Limb (tissue), 2 donors: ENCODE measurements at regions not wholly inside any gene's neighbourhood (a gene's known extent, or its start where the extent isn't known, plus 50 kb on each side); places are given as distances from the start of the nearest gene placed in this dataset.
A peak's percentile ranks its signal among the peaks of the same experiment; 100 is the strongest.
"Not testable (repeated sequence)": the region's sequence is repeated elsewhere in the genome, so short reads cannot be mapped to it uniquely, and the experiment has no call there.

Experiments
- DNase-seq, 2 donors: peaks; one replicate each; pipeline ENCODE4 v3.0.0-alpha.2; 2016; ENCODE audit errors: extremely low spot score in 2 of 2

GRCh38 chr5:18321262-18321942 lies 687.1 kb downstream of the TAF11L14 start:
- DNase-seq, result no peak

DNA sequence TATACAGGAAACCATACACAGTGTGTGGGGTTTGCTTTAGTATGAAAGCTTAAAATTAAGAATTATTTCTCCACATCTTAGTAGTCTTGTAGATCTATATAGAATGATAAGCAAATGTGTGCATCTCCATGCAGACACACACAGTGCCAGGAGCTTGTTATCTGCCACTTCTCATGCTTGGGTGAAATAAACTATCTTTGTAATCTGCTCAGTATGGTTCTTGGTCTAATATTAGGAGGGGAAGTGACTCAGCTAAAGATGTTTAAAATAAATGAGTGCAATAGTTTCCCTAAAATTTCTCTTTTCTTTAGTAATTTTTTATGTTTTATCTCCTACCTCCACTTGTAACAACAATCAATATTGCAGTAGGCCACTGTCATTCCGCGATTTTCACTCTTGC lies 689.6 kb downstream of the TAF11L14 start:
- DNase-seq, result no peak

GRCh38 chr5:18325431-18325830 lies 691.2 kb downstream of the TAF11L14 start:
- DNase-seq, result no peak

DNA sequence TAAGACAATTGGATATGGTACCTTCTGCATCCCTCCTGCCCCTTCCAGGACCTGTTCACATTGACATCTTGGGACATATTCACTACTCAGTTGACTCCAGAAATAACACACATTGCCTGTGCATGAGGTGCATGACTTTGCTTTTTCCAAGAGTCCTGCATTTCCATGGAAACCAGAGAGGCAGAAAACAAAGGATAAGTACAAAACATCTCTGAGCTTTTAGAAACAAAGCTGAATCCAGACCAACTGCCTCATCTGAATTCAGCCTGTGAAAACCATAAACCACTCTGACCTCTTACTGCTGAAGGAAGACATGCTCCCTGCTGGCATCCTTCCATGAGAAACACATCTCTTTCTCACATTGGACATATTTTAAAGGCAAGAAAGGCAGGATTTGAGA lies 695.1 kb downstream of the TAF11L14 start:
- DNase-seq, result peak in 1 of 2 donors; percentile 72

DNA sequence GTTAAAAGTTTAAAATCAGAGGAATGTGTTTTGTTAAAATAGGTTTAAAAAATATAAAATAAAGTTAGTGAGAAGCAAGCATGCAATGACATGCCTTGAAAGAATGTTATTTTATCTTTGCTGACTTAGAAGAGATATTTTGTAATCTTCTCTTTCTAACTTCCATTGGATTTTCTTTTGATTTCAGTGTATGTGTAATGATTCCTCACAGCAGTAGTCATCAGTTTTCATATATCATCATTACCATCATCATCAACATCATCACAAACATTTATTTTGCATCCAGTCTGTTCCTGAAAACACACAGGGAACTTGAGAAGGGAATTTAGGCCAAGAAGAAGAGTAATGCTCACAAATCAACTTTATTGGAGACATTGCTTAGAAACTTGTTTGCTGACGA lies 699.6 kb downstream of the TAF11L14 start:
- no peak for DNase-seq

DNA sequence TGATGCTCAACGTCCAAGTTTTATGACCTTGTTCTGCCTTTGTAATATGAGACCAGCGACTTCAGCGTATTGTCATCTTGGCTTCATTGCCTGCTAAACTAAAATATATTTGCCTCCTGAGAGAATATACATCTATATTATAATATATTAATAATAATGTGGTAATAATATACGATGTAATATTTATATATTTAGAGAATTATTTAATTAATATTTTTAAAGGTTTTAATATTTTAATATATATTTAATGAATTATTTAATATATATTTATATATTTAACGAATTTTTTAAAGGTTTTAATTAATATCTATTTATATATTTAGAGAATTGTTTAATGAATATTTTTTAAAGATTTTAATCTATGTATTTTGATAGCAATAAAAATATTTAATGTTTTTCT lies 700.7 kb downstream of the TAF11L14 start:
- DNase-seq, result no peak

DNA sequence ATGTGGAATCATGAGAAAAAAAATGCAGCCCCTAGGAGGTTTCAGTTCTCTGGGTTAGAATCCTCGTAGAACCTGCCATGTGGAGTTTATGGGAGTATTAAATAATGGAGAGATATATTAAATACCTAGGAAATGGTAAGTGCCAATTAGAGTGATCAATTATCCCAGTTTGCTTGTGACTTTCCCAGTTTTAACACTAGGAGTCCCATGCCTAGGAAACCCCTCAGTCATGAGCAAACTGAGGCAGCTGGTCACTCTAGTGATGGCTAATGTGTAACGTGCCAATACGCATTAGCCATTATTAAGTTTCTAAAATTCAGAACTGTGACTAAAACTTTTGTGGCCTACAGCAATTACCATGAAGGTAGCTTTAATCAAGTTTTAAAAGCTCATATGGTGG lies 720.6 kb downstream of the TAF11L14 start:
- DNase-seq, result no peak

- no peak for DNase-seq
Observed at GRCh38 chr5:18357486-18357885, 723.2 kb downstream of the TAF11L14 start.

DNA sequence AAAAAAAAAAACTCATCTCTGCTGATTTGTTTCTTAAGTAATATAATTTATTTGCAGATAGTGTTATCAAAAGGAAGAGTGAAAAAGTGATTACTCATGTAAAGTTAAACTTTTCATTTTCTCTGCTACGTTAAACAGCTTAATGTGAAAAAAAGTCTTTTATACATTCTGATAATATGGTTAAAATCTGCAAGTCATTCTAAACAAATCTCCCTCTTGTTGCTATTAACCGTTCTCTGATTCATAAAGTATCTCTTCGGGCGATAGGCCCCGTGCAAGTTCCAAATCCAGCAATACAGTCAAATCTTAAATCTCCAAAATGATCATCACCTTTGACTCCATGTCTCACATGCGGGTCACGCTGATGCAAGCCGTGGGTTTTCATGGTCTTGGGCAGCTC lies 732.0 kb downstream of the TAF11L14 start:
- DNase-seq, result no peak

- DNase-seq, result no peak
Observed at GRCh38 chr5:18370531-18370930, 736.3 kb downstream of the TAF11L14 start.

DNA sequence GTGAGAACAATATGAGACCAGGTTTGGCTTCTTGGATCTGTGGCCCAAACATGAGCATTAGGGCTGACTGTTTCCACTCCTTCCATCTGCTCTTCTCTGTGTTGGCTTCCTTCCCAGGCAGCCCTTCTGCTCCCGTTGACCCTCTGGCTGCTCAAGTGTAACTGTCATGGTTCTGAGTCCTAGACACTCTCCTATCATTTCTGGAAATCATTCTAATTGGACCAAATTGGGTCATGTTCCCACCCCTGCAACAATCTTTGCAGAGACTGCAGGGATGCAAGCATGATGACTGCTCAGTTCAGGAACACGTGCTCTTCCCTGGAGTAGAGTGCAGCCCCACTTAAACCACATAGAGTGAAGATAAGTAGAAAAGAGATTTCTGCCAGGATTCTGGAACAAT lies 741.4 kb downstream of the TAF11L14 start:
- no peak for DNase-seq

DNA sequence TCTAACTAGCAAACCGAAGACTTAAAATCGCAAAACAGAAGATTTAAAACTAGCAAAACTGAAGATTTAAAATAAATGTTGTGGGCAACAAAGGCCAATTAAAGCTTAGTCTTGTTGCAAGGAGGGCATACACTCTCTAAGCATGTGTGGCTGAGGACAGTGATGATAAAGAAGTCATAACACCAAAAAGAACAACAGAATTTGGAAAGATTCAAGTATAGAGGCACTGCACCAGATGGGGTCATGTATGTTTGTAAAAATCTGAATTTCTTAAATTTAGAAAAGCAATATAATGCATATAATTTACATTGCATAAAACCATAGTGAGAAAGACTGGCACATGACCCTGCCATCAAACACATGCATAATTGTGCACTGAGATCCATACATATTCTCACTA lies 743.8 kb downstream of the TAF11L14 start:
- no peak for DNase-seq

DNA sequence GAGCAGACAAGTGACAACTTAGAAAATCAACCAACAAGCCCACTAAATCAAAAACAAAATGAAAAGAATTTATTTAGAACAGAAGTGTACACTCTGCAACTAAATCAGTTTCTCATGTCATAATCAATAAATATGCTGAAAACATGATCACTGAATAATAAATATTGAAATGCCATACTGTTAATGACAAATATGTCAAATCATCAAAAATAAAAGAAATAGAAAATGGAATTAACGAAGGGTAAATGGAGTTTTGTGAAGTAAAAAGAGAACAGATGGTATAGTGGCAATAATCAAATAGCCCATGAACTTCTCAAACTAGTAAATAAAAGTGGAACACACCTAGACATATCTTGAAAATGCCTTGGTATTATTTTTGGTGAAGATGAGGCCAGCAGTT lies 744.9 kb downstream of the TAF11L14 start:
- DNase-seq, result no peak

- no peak for DNase-seq
Observed at GRCh38 chr5:18380729-18381362, 746.6 kb downstream of the TAF11L14 start.

GRCh38 chr5:18393565-18394442 lies 759.5 kb downstream of the TAF11L14 start:
- peak; percentile 53 to 83 for DNase-seq

- DNase-seq, result no peak
Observed at GRCh38 chr5:18394443-18394804, 760.2 kb downstream of the TAF11L14 start.

DNA sequence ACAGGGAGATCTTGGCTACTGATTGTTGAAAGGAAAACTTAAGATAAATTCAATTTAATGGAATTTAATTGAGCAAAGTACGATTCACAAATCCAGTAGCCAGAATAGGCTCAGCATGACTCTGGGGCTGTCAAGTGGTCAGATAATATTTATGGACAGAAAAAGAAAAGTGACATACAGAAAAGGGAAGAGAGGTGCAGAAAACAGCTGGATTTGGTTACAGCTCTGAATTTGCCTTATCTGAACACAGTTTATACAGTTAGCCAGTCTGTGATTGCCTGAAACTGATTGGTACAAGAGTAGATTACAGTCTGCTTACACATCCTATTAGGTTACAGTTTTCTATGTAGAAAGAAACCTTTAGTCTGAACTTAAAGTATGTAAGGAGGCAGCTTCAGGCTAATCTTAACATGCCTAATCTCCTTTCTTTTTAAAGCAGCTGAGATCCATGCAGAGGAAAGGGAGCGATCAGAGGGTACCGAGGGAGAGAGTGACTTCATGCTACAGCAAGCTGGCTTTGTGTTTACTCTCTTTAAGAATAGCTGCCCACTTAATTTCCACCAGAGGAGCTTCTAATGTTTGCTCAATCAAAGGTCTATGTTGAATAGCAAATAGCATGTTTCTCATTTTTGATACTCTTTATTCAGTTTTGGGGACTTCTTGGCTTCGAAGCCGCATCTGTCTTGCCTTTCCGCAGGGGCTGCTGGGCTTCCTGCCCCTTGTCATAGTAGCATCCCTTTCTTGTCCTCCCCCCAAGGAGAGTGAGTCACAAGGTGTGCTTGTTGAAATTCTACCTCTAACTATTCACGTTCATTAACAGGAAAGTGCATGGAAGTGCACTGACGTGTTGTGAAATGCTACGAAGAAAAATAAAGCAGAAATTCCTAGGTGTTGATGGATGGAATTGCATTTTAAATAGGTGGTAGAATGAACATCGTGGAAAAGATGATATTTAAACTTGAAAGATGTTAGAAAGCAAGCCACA lies 761.2 kb downstream of the TAF11L14 start:
- DNase-seq, result no peak

GRCh38 chr5:18397371-18397770 lies 763.1 kb downstream of the TAF11L14 start:
- DNase-seq, result no peak

DNA sequence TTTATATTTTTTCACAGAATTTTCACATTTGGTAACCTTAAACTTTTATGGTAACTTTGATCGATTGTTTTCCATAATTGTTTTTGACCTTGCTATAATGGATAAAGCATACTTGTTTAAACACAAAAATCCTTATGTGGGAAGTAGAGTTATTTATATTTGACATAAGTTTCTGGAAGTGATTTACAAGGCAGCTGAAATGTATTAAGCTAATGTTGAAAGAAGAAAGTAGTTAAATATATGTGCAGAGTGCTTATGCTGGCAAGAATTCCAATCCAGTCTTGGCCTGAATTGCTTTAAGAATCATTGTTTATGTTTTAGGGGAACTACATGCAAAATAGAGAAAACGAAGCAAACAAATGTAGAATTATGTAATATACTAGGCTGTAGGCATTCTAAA lies 763.6 kb downstream of the TAF11L14 start:
- peak in 1 of 2 donors; percentile 69 for DNase-seq

DNA sequence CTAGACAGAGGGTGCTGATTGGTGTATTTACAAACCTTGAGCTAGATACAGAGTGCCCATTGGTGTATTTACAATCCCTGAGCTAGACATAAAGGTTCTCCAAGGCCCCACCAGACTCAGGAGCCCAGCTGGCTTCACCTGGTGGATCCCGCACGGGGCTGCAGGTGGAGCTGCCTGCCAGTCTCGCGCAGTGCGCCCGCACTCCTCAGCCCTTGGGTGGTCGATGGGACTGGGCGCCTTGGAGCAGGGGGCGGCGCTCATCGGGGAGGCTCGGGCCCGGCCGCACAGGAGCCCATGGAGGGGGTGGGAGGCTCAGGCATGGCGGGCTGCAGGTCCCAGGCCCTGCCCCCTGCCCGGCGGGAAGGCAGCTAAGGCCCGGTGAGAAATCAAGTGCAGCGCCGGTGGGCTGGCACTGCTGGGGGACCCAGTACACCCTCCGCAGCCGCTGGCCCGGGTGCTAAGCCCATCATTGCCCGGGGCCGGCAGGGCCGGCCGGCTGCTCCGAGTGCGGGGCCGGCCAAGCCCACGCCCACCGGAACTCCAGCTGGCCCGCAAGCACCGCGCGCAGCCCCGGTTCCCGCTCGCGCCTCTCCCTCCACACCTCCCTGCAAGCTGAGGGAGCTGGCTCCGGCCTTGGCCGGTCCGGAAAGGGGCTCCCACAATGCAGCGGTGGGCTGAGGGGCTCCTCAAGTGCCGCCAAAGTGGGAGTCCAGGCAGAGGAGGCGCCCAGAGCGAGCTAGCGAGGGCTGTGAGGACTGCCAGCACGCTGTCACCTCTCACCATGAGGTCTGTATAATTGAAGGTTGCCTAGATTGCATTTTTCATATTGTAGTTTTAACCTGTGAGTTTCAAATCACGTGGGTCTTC lies 765.4 kb downstream of the TAF11L14 start:
- not testable (repeated sequence) for DNase-seq
